ENCODE measurements at regions not wholly inside any gene's neighbourhood (a gene's known extent, or its start where the extent isn't known, plus 50 kb on each side); places are given as distances from the start of the nearest gene placed in this dataset.

DNA sequence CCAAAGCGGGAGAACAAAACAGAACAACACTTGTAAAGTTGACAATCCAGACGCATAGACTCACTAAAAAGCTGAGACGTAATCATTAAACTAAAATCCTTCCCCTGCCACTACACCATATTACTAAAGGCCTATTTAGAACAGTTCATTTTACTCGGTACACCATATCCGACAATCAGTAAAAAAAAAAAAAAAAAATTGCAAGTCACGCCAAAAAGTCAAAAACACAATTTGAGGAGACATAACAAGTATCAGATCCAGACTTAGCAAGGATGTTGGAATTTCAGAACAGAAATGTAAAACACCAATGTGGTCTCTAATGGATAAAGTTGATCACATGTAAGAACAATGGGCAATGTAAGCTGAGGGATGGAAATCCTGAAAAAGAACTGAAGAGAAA, 1899.4 kb downstream of the STIM2 start:
- TF ChIP-seq, protein P1, sequence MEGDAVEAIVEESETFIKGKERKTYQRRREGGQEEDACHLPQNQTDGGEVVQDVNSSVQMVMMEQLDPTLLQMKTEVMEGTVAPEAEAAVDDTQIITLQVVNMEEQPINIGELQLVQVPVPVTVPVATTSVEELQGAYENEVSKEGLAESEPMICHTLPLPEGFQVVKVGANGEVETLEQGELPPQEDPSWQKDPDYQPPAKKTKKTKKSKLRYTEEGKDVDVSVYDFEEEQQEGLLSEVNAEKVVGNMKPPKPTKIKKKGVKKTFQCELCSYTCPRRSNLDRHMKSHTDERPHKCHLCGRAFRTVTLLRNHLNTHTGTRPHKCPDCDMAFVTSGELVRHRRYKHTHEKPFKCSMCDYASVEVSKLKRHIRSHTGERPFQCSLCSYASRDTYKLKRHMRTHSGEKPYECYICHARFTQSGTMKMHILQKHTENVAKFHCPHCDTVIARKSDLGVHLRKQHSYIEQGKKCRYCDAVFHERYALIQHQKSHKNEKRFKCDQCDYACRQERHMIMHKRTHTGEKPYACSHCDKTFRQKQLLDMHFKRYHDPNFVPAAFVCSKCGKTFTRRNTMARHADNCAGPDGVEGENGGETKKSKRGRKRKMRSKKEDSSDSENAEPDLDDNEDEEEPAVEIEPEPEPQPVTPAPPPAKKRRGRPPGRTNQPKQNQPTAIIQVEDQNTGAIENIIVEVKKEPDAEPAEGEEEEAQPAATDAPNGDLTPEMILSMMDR (IDR thresholded peaks at IDR 0.05), result no peak
- TF ChIP-seq EP300 (IDR thresholded peaks at IDR 0.05) (no peak), POLR2AphosphoS5 (IDR thresholded peaks at IDR 0.05) (no peak)
- no peak for DNase-seq
- no peak overlapping the region for H3K27ac ChIP-seq
- WGBS, 2 donors, result 88 to 91% methylated on average over 6 of the region's 6 CpGs
- H3K27me3 ChIP-seq, result no peaks in the 10 kb centered on the region
- no peak for ATAC-seq (ENCODE audit: low FRiP score in 2 of 2)
- H3K36me3 ChIP-seq, result no peaks in the 10 kb centered on the region
- no peaks in the 10 kb centered on the region for H3K9me3 ChIP-seq
- no peaks in the 10 kb centered on the region for H3K4me1 ChIP-seq
- no peak overlapping the region for H3K4me3 ChIP-seq

DNA sequence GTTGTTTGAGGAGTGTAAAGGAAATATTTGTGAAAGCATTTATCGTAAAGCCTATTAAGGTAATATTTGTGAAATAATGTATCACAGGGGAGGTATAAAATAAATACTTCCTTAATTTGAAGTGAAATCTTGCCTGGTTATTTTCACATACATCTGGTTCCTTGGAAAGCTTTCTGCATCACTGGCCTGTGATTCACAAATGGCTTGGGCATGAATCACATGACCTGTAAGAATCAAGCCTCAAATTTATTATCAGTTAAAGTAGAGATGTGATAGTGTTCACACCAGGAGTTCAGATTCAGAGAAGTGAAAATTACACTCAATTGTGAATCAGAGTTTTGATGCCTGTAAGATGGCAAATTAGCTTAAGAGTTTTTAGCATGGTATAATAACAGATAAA, 1911.4 kb downstream of the STIM2 start:
- Histone ChIP-seq H3K27ac (no peak overlapping the region), H3K27me3 (no peaks in the 10 kb centered on the region), H3K9me3 (no peaks in the 10 kb centered on the region), H3K4me3 (no peak overlapping the region), H3K36me3 (no peaks in the 10 kb centered on the region), H3K4me1 (no peaks in the 10 kb centered on the region)
- WGBS, 2 donors, result 90 to 100% methylated on average over 1 of the region's 1 CpG
- DNase-seq (no peak), ATAC-seq (ENCODE audit: low FRiP score in 2 of 2) (no peak)
- TF ChIP-seq POLR2AphosphoS5 (IDR thresholded peaks at IDR 0.05) (no peak), EP300 (IDR thresholded peaks at IDR 0.05) (no peak), POLR2A (IDR thresholded peaks at IDR 0.05) (no peak)
- TF ChIP-seq, protein P1 (IDR thresholded peaks at IDR 0.05), result no peak

DNA sequence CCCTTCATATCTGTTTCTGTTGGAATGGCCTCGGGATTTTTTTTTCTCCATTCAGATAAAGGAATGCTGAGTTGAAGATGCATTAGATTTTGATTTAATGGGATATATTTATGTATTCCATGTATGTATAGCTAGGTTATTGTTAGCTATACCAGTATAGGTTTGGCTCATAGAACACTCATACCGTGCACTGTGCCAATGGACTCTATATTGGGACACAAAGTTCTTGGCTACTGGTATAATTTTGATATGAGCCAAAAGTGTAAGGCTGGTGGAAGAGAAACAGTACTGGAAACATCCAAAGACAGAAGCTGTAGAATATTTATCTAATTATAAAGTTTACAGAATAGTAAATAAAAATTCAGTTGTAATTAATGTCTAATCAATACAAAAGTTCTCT, 1912.1 kb downstream of the STIM2 start:
- H3K4me1 ChIP-seq, result no peaks in the 10 kb centered on the region
- H3K27me3 ChIP-seq, result no peaks in the 10 kb centered on the region
- H3K36me3 ChIP-seq, result no peaks in the 10 kb centered on the region
- no peaks in the 10 kb centered on the region for H3K9me3 ChIP-seq
- WGBS, 2 donors, result 79 to 84% methylated on average over 2 of the region's 2 CpGs
- no peak overlapping the region for H3K27ac ChIP-seq
- no peak overlapping the region for H3K4me3 ChIP-seq
- DNase-seq (no peak), ATAC-seq (ENCODE audit: low FRiP score in 2 of 2) (no peak)
- TF ChIP-seq POLR2AphosphoS5 (IDR thresholded peaks at IDR 0.05), result no peak
- no peak for TF ChIP-seq POLR2A (IDR thresholded peaks at IDR 0.05)
- no peak for TF ChIP-seq EP300 (IDR thresholded peaks at IDR 0.05)
- TF ChIP-seq, protein P1 (IDR thresholded peaks at IDR 0.05), result no peak

DNA sequence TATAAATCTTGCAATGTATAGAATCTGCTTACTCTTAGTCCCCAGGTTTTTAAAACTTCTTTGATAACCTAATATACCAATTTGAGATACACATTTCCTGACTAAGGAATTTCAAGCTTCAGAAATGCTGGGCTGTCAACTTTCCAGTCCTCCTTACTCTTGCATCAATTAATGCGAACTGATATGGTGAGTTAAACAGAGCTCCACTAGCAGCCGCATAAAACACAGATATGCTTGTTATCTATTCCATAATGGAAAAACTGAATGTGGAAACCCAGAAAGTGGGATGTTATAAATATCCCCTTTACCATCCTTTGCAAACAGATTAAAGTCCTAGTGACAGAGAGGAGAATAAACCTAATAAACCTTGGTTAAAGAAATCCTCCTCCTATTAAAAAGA, 1913.7 kb downstream of the STIM2 start:
- Histone ChIP-seq H3K9me3 (no peaks in the 10 kb centered on the region), H3K27me3 (no peaks in the 10 kb centered on the region), H3K27ac (no peak overlapping the region), H3K36me3 (no peaks in the 10 kb centered on the region), H3K4me1 (no peaks in the 10 kb centered on the region), H3K4me3 (no peak overlapping the region)
- ATAC-seq (ENCODE audit: low FRiP score in 2 of 2), result no peak
- TF ChIP-seq, protein P1 (IDR thresholded peaks at IDR 0.05), result no peak
- no peak for TF ChIP-seq POLR2A (IDR thresholded peaks at IDR 0.05)
- TF ChIP-seq EP300 (IDR thresholded peaks at IDR 0.05), result no peak
- TF ChIP-seq POLR2AphosphoS5 (IDR thresholded peaks at IDR 0.05), result no peak
- WGBS, 2 donors, result 57 to 78% methylated on average over 2 of the region's 2 CpGs
- no peak for DNase-seq

DNA sequence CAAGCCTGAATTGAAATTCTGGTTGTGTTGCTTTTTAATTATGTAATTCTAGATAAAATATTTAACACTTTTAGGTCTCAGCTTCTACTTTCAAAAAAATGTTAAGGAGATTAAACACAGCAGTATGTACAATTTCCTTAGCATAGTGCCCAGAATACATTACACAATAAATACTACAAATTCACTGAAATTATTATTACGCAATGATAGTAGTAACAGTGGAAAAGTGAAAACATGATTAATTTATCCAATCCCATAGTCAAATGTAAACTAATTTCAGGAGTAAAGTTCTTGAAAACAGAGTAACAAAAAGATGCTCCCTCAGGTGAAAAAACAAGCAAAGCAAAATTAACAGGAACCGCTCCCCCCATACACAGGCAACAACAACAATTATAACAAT, 1915.4 kb downstream of the STIM2 start:
- DNase-seq (no peak), ATAC-seq (ENCODE audit: low FRiP score in 2 of 2) (no peak)
- TF ChIP-seq EP300 (IDR thresholded peaks at IDR 0.05), result no peak
- no peak for TF ChIP-seq POLR2A (IDR thresholded peaks at IDR 0.05)
- TF ChIP-seq, protein P1 (IDR thresholded peaks at IDR 0.05), result no peak
- TF ChIP-seq POLR2AphosphoS5 (IDR thresholded peaks at IDR 0.05), result no peak
- Histone ChIP-seq H3K9me3 (no peaks in the 10 kb centered on the region), H3K27me3 (no peaks in the 10 kb centered on the region), H3K4me1 (no peaks in the 10 kb centered on the region), H3K36me3 (no peaks in the 10 kb centered on the region), H3K27ac (no peak overlapping the region), H3K4me3 (no peak overlapping the region)
- WGBS, 2 donors, result 89 to 90% methylated on average over 2 of the region's 2 CpGs
